A673 (cell line): ENCODE measurements at regions not wholly inside any gene's neighbourhood (a gene's known extent, or its start where the extent isn't known, plus 50 kb on each side); places are given as distances from the start of the nearest gene placed in this dataset.
"Not testable (repeated sequence)": the region's sequence is repeated elsewhere in the genome, so short reads cannot be mapped to it uniquely, and the experiment has no call there.

Experiments
- BruUV-seq: library from RNA; stranded (reverse); fragments of 400-500 nt; replicated peaks from 2 replicates; lab custom pipeline; 2021; lab: Mats Ljungman, UMichigan
- CTCF ChIA-PET: fragments of 300-600 bp; sonication (Branson Sonifier 250); formaldehyde crosslinking; loops from one replicate; lab custom pipeline; 2022; ENCODE audit warnings: antibody characterized with exemption; lab: Charles Lee
- POLR2A ChIA-PET: fragments of 300-600 bp; sonication (Branson Sonifier 250); formaldehyde crosslinking; loops from one replicate; lab custom pipeline; 2022; ENCODE audit warnings: antibody characterized with exemption; ENCODE audit not compliant: low non-redundant PET; lab: Charles Lee
- DNase-seq: peaks from one replicate; pipeline ENCODE4 v3.0.0-alpha.2; 2015; ENCODE audit warnings: low spot score
- H3K27ac ChIP-seq: fragments of 200-600 bp; sonication (generic); 2 replicates; pipeline ENCODE4 v1.5.1; 2016; ENCODE audit warnings: mixed run types, low read depth, mild to moderate bottlenecking, mixed read lengths, antibody characterized with exemption, low read length; ENCODE audit not compliant: poor library complexity, severe bottlenecking
- H3K27me3 ChIP-seq: fragments of 200-600 bp; sonication (generic); replicated peaks from 2 replicates; pipeline ENCODE4 v1.6.1; 2017; ENCODE audit warnings: mixed run types, low read depth, mild to moderate bottlenecking, mixed read lengths, antibody characterized with exemption, low read length; ENCODE audit not compliant: insufficient read depth, poor library complexity
- H3K36me3 ChIP-seq: fragments of 200-600 bp; sonication (generic); 2 replicates; pipeline ENCODE4 v1.6.1; 2016; ENCODE audit warnings: mixed run types, mild to moderate bottlenecking, mixed read lengths, antibody characterized with exemption, low read length; ENCODE audit not compliant: insufficient read depth, poor library complexity, severe bottlenecking
- H3K4me1 ChIP-seq: fragments of 200-600 bp; sonication (generic); 2 replicates; pipeline ENCODE4 v1.6.1; 2017; ENCODE audit warnings: mixed run types, mild to moderate bottlenecking, mixed read lengths, antibody characterized with exemption, low read length; ENCODE audit not compliant: insufficient read depth, poor library complexity, severe bottlenecking
- H3K4me3 ChIP-seq: fragments of 200-600 bp; sonication (generic); 2 replicates; pipeline ENCODE4 v1.5.1; 2016; ENCODE audit warnings: low read depth, mixed run types, mild to moderate bottlenecking, mixed read lengths, low read length; ENCODE audit not compliant: poor library complexity, severe bottlenecking
- H3K9me3 ChIP-seq: fragments of 200-600 bp; sonication (generic); 2 replicates; pipeline ENCODE4 v1.6.1; 2016; ENCODE audit warnings: mixed run types, low read depth, mild to moderate bottlenecking, mixed read lengths, antibody characterized with exemption, low read length; ENCODE audit not compliant: poor library complexity, severe bottlenecking
- EZH2 ChIP-seq: fragments of 200-600 bp; sonication (generic); IDR thresholded peaks from 2 replicates; pipeline ENCODE4 v1.6.1; 2017; ENCODE audit warnings: borderline replicate concordance, low read depth, mild to moderate bottlenecking, mixed read lengths, antibody characterized with exemption, low read length; ENCODE audit not compliant: poor library complexity, severe bottlenecking
- intact Hi-C: fragments of 100-400 bp; cut with micrococcal nuclease; formaldehyde crosslinking; loops from one replicate; pipeline ENCODE4 v1.10.0; 2022; ENCODE audit not compliant: unreplicated experiment
- TF ChIP-seq, protein P1 (sequence below): fragments of 300-800, 200-600 bp; sonication (generic); conservative IDR thresholded peaks from 2 replicates; pipeline ENCODE4 v1.5.1; 2017; ENCODE audit warnings: low read depth, mild to moderate bottlenecking, antibody characterized with exemption, low read length, moderate library complexity, mixed read lengths

DNA sequence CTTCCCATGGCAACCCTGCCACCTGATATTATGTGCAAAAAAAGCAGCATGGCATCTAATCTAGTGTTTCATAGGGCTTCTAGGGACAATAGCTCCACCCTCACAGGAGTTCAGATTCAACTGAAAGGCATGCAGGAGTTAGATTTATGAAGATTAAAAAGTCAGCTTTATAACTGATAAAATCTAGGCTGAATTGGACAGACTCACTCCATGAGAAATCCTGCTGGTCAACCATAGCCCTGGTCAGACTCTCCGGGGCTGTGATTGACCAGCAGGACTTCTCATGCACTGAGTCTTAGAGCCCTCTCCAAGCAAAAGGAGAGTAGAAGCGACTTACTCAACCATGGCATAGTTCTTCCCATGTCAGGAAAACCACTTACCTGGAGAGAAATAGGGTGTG is 345.4 kb downstream of the NEBL start:
- intact Hi-C loops, result no loop called here
- BruUV-seq, result no TSS peak

DNA sequence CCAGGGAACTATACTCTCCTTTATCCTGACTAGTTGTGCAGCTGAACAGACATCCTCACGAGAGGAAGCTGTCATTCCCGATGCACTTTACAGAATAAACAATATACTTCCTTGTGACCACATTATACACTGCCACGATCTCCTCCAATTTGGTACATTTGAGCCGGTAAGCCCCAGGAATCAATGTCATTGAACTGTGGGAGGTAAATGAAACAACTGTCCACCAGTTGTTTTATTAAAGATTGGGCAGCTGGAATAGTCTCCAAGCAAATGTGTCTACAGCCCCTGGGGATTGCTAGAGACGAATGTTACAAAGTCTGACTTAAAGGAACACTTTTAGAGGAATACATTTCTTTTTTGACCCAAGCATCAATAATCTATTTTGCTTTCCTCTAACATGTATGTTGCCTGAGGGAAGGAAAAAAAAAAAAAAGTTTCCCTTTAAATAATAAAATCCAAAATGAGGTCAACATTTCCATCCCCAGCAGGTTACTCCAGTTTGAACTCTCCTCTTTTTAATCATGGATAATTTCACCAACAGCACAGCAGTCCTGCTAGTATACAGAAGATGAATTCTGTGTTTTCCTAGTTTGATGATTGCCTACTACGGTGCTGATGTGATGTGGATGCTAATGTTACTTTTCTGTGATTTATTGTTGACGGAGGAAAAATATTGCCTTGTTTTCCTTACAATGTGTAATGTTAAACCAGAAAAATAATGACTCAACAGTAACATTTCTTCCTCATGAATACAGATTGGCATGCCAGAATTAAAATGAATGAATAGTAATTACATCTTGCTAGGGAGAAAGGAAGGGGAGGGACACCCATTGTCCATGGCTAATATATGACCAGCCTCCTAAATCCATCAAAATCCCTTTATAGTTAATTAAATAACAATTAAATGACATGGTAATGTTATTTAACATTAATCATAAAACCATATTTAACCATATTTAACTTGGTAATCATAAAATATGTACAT is 360.9 kb downstream of the NEBL start:
- DNase-seq, result no peak
- no peak overlapping the region for H3K4me3 ChIP-seq

More for the DNA sequence above, 345.4 kb downstream of the NEBL start:
- Histone ChIP-seq H3K4me1 (no peaks in the 10 kb centered on the region), H3K27ac (no peak overlapping the region), H3K27me3 (no peaks in the 10 kb centered on the region), H3K4me3 (no peak overlapping the region), H3K9me3 (no peaks in the 10 kb centered on the region), H3K36me3 (no peaks in the 10 kb centered on the region)
- TF ChIP-seq, protein P1, sequence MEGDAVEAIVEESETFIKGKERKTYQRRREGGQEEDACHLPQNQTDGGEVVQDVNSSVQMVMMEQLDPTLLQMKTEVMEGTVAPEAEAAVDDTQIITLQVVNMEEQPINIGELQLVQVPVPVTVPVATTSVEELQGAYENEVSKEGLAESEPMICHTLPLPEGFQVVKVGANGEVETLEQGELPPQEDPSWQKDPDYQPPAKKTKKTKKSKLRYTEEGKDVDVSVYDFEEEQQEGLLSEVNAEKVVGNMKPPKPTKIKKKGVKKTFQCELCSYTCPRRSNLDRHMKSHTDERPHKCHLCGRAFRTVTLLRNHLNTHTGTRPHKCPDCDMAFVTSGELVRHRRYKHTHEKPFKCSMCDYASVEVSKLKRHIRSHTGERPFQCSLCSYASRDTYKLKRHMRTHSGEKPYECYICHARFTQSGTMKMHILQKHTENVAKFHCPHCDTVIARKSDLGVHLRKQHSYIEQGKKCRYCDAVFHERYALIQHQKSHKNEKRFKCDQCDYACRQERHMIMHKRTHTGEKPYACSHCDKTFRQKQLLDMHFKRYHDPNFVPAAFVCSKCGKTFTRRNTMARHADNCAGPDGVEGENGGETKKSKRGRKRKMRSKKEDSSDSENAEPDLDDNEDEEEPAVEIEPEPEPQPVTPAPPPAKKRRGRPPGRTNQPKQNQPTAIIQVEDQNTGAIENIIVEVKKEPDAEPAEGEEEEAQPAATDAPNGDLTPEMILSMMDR, result no peak
- TF ChIP-seq EZH2, result no peak
- no peak for DNase-seq
- ChIA-PET CTCF (no interaction called here), POLR2A (no interaction called here)

DNA sequence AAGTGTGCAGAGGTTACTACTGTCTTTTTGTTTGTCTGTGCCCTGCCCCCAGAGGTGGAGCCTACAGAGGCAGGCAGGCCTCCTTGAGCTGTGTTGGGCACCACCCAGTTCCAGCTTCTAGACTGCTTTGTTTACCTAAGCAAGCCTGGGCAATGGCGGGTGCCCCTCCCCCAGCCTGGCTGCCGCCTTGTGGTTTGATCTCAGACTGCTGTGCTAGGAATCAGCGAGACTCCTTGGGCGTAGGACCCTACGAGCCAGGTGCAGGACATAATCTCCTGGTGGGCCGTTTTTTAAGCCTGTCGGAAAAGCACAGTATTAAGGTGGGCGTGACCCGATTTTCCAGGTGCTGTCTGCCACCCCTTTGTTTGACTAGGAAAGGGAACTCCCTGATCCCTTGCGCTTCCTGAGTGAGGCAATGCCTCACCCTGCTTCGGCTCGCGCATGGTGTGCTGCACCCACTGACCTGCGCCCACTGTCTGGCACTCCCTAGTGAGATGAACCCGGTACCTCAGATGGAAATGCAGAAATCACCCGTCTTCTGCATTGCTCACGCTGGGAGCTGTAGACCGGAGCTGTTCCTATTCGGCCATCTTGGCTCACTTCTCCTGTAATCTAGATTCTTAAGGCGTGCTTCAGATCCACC is 365.7 kb downstream of the NEBL start:
- H3K9me3 ChIP-seq, H3K27ac ChIP-seq, H3K27me3 ChIP-seq, intact Hi-C loops, DNase-seq, H3K4me1 ChIP-seq, H3K4me3 ChIP-seq, BruUV-seq, CTCF ChIA-PET, H3K36me3 ChIP-seq, POLR2A ChIA-PET: not testable (repeated sequence)

More for the DNA sequence above, 360.9 kb downstream of the NEBL start:
- intact Hi-C loops, result no loop called here
- Histone ChIP-seq H3K27me3 (no peaks in the 10 kb centered on the region), H3K36me3 (no peaks in the 10 kb centered on the region), H3K4me1 (no peaks in the 10 kb centered on the region), H3K9me3 (no peaks in the 10 kb centered on the region), H3K27ac (no peak overlapping the region)
- TF ChIP-seq, protein P1, result no peak
- TF ChIP-seq EZH2, result no peak
- CTCF ChIA-PET, result no interaction called here
- POLR2A ChIA-PET, result no interaction called here
- no TSS peak for BruUV-seq
